OCI-LY3 (cell line): ENCODE measurements at regions not wholly inside any gene's neighbourhood (a gene's known extent, or its start where the extent isn't known, plus 50 kb on each side); places are given as distances from the start of the nearest gene placed in this dataset.

ENCODE experiments used
- H2AFZ ChIP-seq: fragments of 200-600, 300-600 bp; shearing (Covaris generic); 2 replicates; pipeline ENCODE4 v1.6.0; 2014; ENCODE audit warnings: antibody characterized with exemption, low read depth, low read length
- H3K27ac ChIP-seq: fragments of 200-600, 300-600 bp; sonication (generic); 2 replicates; pipeline ENCODE4 v1.5.1; 2014; ENCODE audit warnings: mild to moderate bottlenecking, low read length, moderate library complexity, mixed read lengths
- H3K27me3 ChIP-seq: fragments of 200-600, 300-600 bp; sonication (generic); 2 replicates; pipeline ENCODE4 v1.6.1; 2014; ENCODE audit warnings: low read depth, low read length, mixed read lengths
- H3K36me3 ChIP-seq: fragments of 200-600, 300-600 bp; sonication (generic); replicated peaks from 2 replicates; pipeline ENCODE3; 2014; ENCODE audit warnings: low read depth, low read length, mixed read lengths
- H3K4me1 ChIP-seq: fragments of 300-600, 200-600 bp; sonication (generic); 2 replicates; pipeline ENCODE4 v1.6.1; 2014; ENCODE audit warnings: low read length, mixed read lengths
- H3K4me2 ChIP-seq: fragments of 200-600, 300-600 bp; sonication (generic); 2 replicates; pipeline ENCODE4 v1.6.1; 2014; ENCODE audit warnings: low read length, mixed read lengths
- H3K4me3 ChIP-seq: fragments of 300-600, 200-600 bp; sonication (generic); 2 replicates; pipeline ENCODE4 v1.5.1; 2014; ENCODE audit warnings: antibody characterized with exemption, mild to moderate bottlenecking, low read length, moderate library complexity
- H3K79me2 ChIP-seq: fragments of 300-600, 200-600 bp; shearing (Covaris generic); 2 replicates; pipeline ENCODE4 v1.6.1; 2014; ENCODE audit warnings: mild to moderate bottlenecking, low read length, mixed read lengths
- H3K9ac ChIP-seq: fragments of 300-600, 200-600 bp; shearing (Covaris generic); 2 replicates; pipeline ENCODE4 v1.6.0; 2014; ENCODE audit warnings: mild to moderate bottlenecking, low read length, moderate library complexity
- H3K9me3 ChIP-seq: fragments of 200-600, 300-600 bp; shearing (Covaris generic); 2 replicates; pipeline ENCODE4 v1.6.1; 2014; ENCODE audit warnings: low read length, mixed read lengths; ENCODE audit not compliant: insufficient read depth
- H4K20me1 ChIP-seq: fragments of 200-600, 300-600 bp; sonication (generic); 2 replicates; pipeline ENCODE4 v1.6.1; 2016; ENCODE audit warnings: low read length, mixed read lengths; ENCODE audit not compliant: insufficient read depth
- EZH2phosphoT487 ChIP-seq: fragments of 200-600 bp; shearing (Covaris generic); IDR thresholded peaks from 2 replicates; pipeline ENCODE4 v1.6.1; 2018; ENCODE audit warnings: antibody characterized with exemption, mixed run types, low read depth
- TF ChIP-seq, protein P1 (sequence below): fragments of 200-600, 300-600 bp; sonication (generic); IDR thresholded peaks from 2 replicates; pipeline ENCODE4 v1.5.1; 2014; ENCODE audit warnings: antibody characterized with exemption, low read length, low read depth

DNA sequence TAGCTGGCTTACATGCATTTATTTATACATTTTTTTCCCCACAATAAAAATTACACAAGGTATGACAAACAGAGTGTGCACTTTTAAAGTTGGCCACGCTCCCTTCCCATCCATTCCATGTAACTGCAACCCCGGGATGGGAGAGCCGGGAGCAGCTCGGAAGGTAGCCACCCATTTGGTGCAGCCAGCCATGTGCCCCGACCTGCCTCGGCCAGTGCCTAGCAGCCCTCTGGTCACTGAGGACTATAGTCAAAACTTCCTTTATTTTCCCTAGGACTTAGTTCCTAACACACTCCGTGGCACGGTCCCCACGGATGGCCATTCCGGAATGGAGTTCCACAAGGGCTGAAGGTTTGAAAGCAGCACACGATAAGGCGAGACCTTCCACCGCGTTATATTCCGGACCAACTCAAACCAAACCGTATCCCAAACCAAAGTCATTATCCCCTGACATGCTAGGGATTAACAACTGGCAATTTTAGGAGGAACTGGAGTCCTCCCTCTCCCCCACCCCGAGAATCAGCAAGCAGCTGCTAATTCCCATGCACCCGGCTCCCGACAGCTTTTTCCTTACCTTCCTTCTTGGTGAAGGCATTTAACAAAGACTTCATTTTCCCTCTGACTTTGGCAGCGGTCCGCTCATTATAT is 426.4 kb downstream of the SHANK2 start:
- H3K4me1 ChIP-seq: no peaks in the 10 kb centered on the region
- no peaks in the 10 kb centered on the region for H4K20me1 ChIP-seq
- H3K9ac ChIP-seq: no peak overlapping the region
- 0 out of 2 replicates have a peak, but pooled peaks cover 6% of the 10 kb centered on the region for H3K27me3 ChIP-seq
- TF ChIP-seq, protein P1, sequence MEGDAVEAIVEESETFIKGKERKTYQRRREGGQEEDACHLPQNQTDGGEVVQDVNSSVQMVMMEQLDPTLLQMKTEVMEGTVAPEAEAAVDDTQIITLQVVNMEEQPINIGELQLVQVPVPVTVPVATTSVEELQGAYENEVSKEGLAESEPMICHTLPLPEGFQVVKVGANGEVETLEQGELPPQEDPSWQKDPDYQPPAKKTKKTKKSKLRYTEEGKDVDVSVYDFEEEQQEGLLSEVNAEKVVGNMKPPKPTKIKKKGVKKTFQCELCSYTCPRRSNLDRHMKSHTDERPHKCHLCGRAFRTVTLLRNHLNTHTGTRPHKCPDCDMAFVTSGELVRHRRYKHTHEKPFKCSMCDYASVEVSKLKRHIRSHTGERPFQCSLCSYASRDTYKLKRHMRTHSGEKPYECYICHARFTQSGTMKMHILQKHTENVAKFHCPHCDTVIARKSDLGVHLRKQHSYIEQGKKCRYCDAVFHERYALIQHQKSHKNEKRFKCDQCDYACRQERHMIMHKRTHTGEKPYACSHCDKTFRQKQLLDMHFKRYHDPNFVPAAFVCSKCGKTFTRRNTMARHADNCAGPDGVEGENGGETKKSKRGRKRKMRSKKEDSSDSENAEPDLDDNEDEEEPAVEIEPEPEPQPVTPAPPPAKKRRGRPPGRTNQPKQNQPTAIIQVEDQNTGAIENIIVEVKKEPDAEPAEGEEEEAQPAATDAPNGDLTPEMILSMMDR: no peak
- H3K4me2 ChIP-seq: no peak overlapping the region
- no peak overlapping the region for H3K27ac ChIP-seq
- H3K9me3 ChIP-seq: no peaks in the 10 kb centered on the region
- H3K79me2 ChIP-seq: no peaks in the 10 kb centered on the region
- no peak overlapping the region for H3K4me3 ChIP-seq
- H2AFZ ChIP-seq: no peak overlapping the region
- no peaks in the 10 kb centered on the region for H3K36me3 ChIP-seq

DNA sequence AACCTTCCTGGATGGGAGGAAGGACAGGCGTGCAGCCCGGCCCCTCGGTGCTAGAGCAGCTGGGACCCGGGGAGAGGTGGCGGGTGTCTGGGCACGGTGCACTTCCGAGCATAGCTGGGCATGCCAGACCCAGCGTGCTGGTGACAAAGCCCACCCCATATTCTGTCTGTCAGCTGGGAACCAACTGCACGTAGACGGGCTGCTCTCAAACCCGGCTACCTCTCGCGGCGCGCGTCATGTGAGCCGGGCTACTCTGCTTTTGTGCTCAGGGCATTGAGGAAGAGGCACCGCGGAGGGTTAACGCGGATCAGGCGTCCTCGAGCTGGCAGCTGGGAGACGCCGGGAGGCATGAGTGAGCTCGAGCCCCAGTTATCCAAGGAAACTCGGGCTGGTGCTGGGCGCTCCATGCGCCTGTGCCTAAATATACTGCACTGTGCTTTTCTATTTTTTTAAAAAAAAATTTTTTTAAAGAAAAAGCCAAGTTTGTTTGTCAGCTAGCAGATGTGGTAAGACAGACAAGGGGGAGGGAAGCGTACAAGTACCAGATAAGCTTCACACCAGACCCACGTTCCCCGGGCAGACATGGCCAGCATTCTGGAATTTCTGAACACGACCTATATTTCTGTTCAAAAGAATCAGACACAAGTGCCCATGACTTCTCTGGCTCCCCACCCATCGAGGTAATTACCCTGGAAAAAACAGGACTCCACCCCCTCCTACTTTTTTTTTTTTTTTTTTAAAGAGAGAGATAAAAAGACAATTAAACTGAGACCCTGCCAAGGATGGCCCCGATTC is 425.6 kb downstream of the SHANK2 start:
- no peak for TF ChIP-seq EZH2phosphoT487
- TF ChIP-seq, protein P1: no peak
- H4K20me1 ChIP-seq: no peaks in the 10 kb centered on the region
- H3K4me2 ChIP-seq: no peak overlapping the region
- H3K4me3 ChIP-seq: no peak overlapping the region
- no peak overlapping the region for H2AFZ ChIP-seq
- peaks cover 8% of the 10 kb centered on the region; the same call in 1 of the 2 replicates for H3K27me3 ChIP-seq
- H3K9ac ChIP-seq: no peak overlapping the region
- no peaks in the 10 kb centered on the region for H3K9me3 ChIP-seq
- H3K27ac ChIP-seq: no peak overlapping the region
- H3K36me3 ChIP-seq: no peaks in the 10 kb centered on the region
- no peaks in the 10 kb centered on the region for H3K4me1 ChIP-seq
- H3K79me2 ChIP-seq: no peaks in the 10 kb centered on the region

DNA sequence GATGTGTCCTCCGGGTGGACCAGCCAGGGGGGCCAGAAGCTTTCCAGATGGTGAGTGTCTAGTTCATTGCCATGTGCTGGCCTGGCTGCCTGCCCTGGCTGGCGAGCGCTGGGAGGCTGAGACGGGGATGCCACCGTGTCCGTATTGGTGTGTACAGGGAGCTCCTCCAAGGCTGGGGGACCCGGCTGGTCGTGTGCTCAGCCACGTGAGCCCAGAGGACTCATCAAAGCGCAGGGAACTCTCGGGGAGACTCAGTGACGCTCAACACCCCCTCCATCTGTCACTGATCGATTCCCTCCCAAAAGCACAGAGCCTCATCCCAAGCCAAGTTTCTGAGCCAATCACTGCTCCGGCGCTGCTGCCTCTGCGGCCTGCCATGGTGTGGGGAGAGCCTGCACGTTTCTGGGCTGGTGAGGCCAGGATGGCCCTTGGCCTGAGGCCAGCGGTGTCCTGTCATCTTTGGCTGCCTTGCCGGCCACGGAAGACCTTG is 423.7 kb downstream of the SHANK2 start:
- H3K9ac ChIP-seq: no peak overlapping the region
- no peak overlapping the region for H3K27ac ChIP-seq
- no peaks in the 10 kb centered on the region for H4K20me1 ChIP-seq
- H3K4me3 ChIP-seq: no peak overlapping the region
- H3K4me1 ChIP-seq: no peaks in the 10 kb centered on the region
- no peaks in the 10 kb centered on the region for H3K9me3 ChIP-seq
- no peak for TF ChIP-seq EZH2phosphoT487
- TF ChIP-seq, protein P1: no peak
- H3K27me3 ChIP-seq: peaks cover 11% of the 10 kb centered on the region; the same call in 1 of the 2 replicates
- no peak overlapping the region for H2AFZ ChIP-seq
- H3K36me3 ChIP-seq: no peaks in the 10 kb centered on the region
- no peak overlapping the region for H3K4me2 ChIP-seq
- no peaks in the 10 kb centered on the region for H3K79me2 ChIP-seq

DNA sequence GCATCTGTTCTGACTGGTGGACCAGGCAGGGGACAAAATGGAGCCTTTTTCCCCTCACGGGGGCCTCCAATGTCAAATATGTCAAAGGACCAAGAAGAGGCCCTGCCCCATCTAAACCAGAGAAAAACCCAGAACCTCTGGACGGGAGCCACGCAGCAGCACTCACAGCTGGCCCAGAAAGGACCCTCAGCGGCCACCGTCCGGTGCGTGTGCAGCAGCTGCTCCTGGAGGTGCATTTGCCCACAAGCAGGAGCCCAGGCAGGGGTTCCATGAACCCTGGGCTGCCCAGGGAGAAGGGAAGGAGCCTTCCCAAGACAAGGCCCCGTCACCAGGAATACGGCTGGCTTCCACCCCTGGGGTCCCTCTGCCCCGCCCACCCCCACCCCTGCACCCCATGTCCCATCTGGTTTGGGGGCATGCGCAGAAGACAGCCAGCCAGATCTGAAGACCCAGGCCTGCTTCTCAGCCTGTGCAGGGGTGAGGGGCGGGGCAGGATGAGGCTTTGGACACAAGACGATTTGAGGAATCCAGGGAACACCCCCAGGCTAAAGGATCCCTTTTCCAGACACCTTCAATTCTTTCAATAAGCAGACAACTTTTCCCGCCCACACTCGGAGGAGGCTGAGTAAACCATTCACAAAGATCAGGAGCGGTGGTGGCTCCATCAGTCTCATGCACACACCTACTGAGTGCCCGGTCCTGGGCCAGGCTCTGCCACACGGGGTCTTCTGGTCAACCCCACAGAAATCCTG is 423.1 kb downstream of the SHANK2 start:
- H3K4me2 ChIP-seq: no peak overlapping the region
- no peak overlapping the region for H3K9ac ChIP-seq
- H4K20me1 ChIP-seq: no peaks in the 10 kb centered on the region
- H3K36me3 ChIP-seq: no peaks in the 10 kb centered on the region
- no peak overlapping the region for H3K27ac ChIP-seq
- no peaks in the 10 kb centered on the region for H3K4me1 ChIP-seq
- no peaks in the 10 kb centered on the region for H3K79me2 ChIP-seq
- no peak overlapping the region for H3K4me3 ChIP-seq
- H3K27me3 ChIP-seq: peaks cover 16% of the 10 kb centered on the region
- no peak overlapping the region for H2AFZ ChIP-seq
- TF ChIP-seq, protein P1: no peak
- TF ChIP-seq EZH2phosphoT487: no peak
- no peaks in the 10 kb centered on the region for H3K9me3 ChIP-seq
